ENCODE measurements at regions not wholly inside any gene's neighbourhood (a gene's known extent, or its start where the extent isn't known, plus 50 kb on each side); places are given as distances from the start of the nearest gene placed in this dataset.
"Not testable (repeated sequence)": the region's sequence is repeated elsewhere in the genome, so short reads cannot be mapped to it uniquely, and the experiment has no call there.

GRCh38 chr3:23710555-23710954 is 95.2 kb upstream of the UBE2E1 start:
- DNase-seq: no peak

DNA sequence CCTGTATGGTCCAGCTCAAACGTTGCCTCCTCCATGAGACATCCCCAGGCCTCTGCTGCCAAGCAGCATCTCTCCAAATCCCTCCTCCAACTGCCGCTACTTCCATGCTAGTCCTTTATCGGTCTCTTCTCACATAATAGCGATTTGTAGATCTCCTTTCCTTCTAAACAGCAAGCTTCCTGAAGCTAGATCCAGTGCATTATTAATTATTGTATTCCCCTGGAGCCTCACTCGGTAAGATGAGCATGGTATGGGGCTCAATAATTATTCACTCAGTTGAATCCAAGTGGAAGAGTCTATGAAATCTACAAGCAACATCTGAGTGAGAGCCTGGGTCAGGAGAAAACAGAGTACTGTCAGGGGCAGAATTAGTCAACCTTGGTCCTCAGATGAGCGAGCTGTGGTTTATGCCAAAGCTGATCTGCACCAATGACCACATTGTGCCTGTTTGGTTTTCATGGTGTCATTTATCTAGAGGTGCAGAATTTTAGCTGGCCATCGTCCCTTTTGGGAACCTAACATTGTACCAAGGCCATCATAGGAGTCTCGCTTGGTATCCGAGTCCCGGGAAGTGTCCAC is 93.8 kb upstream of the UBE2E1 start:
- no peak for DNase-seq

DNA sequence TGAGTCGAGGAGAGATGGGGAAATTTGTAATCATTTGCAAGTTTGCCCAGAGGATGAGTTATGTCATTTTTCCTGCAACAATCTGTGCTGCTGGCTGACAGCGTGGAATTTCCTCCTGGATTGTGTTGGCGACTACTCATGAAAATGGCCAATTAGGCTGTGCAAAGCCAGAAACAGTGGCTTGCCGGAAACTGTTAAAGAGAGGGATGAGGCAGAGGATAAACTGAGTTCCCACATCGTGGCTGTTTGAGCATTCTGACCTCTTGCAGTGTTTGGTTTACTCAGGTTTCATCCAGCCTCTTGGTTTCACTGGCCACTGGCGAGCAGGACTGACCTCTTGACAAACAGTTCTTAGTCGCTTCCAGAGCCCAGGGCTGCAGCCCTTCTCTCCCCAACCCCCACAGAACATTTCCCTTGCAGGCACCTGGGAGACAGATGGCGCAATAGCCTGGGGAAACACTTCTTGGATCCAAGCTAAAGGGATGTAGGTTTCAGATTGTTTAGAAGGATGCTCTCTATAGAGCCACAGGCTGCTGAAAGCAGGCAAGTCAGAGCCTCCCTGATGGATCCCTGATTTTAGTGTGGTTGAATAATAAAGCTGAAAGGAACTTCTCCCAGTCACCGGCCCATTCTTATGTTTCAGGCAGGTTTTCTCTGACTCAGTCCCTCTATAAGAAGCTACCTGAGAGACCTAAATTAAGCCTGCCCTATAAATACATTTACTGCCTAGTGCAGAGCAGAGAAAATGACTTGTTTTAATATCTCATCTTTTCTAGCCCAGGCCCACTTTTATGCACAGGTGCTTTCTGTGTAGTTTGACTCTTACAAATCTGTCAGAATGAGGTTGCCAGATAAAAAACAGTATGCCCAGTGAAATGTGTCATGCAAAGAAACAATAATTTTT is 92.8 kb upstream of the UBE2E1 start:
- no peak for DNase-seq

DNA sequence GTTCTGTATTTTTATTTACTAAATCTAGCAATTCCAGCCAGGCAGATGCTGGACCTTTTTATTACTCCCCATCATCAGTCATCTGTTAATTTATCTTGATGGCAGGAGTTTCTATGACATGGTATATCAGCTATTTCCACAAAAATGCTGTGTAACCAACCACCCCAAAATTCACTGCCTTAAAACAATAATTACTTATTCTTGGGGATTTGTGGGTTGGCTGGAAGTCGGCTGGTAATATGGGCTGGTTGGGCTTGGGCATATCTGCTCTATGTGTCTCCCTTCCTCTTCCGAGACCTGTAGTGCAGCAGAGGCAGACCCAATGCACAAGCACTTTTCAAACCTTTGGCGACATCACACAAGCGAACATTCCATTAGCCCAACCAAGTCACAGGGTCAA is 92.1 kb upstream of the UBE2E1 start:
- no peak for DNase-seq

GRCh38 chr3:23720059-23720458 is 85.7 kb upstream of the UBE2E1 start:
- no peak for DNase-seq

GRCh38 chr3:23720885-23721284 is 84.9 kb upstream of the UBE2E1 start:
- DNase-seq: no peak

DNA sequence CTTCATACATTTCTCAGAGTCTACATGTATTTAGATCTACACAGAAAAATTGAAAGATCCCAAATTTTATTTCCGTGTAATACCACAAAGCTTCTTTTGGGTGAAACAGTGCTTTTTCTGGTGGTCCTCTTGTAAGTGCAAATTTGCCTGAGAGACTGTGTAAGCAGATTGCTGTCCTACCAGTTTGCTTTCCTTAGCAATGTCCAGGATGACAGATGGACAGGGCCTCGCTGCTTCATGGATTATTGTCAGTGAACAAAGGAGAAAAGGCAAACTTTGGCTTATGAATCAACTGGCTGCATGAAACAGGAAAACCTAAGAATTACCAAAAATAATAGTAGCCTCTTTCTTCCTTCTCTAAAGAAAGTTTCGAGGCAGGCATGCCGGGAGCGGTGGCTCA is 82.6 kb upstream of the UBE2E1 start:
- no peak for DNase-seq

- no peak for DNase-seq
These were observed 81.8 kb upstream of the UBE2E1 start for GRCh38 chr3:23723930-23724329.

GRCh38 chr3:23726811-23727548 is 78.8 kb upstream of the UBE2E1 start:
- DNase-seq: no peak

DNA sequence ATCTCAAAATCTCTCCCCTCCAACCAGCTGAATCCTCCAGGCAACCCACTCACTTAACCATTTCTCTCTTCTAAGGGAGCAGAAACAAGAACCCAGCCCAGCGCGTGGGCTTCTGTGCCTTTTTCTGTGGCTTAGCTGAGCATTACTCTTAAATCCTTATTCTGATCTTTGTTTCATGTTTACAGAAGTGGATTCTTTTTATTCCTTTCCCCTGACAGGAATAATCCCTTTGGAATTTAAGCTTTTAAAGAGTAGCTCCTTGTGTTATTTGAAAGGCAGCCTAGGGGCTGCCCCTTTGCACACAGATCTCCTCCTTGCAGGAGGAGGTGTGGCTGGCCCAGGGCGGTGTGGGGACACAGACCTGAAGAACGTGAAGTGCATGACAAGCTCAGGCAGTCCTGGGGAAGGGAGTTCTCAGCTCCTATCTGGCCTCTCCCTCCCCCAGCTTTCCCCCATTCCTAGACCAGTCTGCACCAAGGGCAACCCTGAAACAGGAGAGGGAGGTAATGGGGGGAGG is 77.1 kb upstream of the UBE2E1 start:
- DNase-seq: no peak

DNA sequence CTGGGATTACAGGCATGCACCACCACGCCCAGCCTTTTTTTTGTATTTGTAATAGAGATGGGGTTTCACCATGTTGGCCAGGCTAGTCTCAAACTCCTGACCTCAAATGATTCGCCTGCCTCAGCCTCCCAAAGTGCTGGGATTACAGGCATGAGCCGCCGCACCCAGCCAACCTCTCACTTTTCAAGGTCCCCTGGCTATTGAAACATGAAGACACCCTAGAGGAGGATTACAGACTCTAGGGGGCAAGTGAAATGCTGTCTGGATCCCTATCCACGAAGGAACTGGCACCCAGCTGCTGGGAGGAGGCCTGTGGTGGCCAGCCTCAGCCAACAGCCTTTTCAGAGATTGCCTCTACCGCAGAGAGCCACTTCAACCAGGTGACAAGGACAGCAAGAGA is 76.4 kb upstream of the UBE2E1 start:
- not testable (repeated sequence) for DNase-seq

- DNase-seq: no peak
These were observed 71.3 kb upstream of the UBE2E1 start for GRCh38 chr3:23734481-23734880.

DNA sequence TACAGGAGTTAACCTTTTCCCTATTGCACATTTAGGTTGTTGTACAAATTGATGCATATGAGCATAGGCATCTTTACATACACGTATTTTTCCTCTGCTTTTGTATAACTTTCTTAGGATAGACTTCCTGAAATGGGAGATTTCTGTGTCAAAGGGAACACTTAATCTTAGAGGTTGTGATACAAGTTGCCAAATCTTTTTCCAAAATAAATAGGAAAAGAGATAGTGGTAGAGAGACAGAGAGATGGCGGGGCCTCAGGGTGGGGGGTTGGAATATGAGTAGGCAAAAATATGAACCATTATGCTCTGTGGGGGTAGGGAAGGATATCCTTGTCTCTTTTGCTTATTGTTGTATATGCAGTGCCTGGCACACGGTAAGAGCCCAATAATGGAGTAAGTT is 70.7 kb upstream of the UBE2E1 start:
- DNase-seq: no peak

DNA sequence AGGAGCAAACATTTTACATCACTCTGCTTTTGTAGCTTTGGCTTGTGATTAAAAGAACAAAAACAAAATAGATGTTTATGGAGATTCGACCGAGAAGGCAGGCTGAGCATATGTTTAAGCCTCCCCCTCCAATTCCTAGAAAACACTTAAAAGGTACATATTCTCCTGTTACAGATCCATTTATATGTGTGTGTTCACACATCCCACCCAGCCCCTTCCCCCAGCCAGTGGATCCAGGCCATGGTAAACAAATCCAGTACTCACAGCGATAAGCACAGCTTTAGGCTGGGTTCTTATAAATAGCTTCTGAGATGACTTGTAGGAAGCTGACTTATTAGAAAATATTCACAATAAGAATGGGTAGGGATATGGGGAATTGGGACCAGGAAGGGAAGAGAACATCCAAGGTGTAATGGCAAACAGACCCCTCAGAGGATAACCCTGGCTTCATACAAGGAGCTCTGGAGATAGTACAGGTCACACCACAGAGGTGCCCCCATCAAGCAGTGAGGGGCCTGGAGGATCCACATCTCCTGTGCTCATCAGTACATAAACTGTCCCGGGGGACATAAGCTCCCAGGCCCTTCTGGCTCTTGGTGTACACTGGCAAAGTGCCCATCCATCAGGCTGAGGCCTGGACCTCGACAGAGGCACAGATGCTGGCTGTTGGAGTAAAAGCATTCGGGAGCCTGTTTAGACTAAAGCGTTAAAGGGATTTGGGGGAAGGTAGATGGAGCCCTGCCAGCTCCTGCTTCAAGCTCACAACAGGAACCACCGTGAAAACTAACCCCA is 70.0 kb upstream of the UBE2E1 start:
- no peak for DNase-seq

DNA sequence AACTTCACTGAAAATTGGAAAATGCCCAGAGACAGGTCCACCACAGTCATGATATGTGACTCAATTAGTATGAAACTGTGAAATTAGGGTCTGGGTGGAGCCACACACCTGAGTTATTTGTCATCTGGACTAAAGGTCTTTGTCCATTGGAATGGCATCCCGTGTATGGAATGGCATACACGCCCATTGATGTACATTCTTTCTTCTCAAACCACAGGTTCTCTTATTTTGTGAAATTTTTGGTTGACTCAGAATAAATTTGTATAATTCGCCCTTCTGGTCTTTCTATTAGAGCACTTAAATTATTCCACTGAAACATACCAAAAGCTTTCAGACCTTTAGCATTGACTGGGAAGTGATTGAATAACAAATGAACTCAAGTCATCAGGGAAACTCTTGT is 66.8 kb upstream of the UBE2E1 start:
- DNase-seq: no peak

- DNase-seq: no peak
These were observed 66.2 kb upstream of the UBE2E1 start for GRCh38 chr3:23739536-23739935.

DNA sequence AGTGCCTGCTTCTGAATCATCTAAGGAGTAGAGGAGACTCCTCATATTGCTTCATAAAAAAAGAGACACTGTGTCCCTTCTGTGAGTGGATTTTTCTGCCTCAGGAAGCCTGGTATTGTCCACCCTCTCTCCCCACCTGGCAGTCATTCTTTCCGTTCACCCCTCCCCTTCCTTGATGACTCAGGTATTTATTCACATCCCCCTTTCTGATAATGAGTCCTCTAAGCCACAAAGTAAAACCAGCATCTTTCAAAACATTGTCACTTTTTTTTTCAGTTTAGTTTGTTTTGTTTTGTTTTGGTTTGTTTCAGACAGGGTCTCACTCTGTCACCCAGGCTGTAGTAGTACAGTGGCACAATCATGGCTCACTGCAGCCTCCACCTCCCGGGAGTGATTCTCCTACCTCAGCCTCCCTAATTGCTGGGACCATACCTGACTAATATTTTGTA is 65.2 kb upstream of the UBE2E1 start:
- DNase-seq: no peak

DNA sequence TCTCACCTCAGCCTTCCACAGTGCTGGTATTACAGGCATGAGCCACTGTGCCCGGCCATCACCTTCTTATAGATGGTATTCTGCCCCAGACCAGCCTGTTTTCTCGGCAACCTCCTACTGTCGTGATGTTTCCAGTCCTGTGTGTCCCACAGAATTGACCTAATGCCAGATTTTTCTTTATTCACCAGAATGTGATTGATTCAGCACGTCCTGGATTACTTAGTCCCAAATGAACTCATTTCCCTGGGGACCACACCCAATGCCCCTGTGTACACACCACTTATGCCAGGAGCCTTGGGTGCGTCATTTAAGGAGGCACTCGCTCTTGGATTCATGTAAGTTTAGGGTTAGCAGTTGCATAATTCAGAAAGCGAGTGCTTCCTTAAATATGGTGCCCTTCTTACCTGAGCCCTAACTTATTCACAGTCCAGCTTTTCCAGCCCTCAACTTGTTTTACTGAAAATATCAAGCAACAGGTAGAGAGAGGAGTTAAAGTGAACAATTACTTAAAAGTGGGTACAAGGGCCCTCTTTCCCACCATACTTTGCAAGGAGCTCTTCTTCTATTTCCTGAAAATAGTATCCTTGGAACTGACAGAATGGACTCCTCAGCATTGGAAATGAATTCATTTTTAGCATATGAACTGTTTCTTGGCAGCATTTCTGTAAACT is 64.6 kb upstream of the UBE2E1 start:
- no peak for DNase-seq

DNA sequence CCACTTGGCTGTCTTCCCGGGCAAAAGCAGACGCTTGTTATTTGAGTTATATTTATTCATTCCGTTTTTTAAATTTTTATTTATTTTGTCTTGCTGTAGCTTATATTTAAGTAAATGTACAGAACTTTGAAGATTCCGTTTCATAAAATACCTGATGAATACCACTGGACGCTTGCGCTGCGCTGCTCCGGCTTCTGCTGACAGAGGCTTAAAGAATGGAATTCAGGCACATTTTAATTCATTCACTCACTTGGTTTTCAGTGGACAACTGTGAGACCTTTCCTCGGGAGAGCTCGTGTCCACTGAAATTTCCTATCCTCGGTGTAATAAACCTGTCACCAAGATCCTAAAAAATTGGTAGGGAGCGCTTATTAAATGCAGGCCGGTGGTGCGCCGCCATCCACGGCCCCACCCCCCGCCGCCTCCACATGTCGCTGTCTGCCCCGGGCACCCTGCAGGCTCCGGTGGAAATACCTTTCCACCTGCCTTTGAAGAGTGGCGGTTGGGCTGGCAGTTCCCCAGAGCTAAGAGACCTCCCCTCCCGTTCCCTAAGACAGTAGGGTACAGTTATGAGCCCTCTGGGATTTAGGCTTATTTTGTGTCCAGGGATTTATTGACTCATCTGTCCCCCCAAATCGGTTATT is 62.5 kb upstream of the UBE2E1 start:
- no peak for DNase-seq

GRCh38 chr3:23746441-23746840 is 59.3 kb upstream of the UBE2E1 start:
- DNase-seq: no peak

DNA sequence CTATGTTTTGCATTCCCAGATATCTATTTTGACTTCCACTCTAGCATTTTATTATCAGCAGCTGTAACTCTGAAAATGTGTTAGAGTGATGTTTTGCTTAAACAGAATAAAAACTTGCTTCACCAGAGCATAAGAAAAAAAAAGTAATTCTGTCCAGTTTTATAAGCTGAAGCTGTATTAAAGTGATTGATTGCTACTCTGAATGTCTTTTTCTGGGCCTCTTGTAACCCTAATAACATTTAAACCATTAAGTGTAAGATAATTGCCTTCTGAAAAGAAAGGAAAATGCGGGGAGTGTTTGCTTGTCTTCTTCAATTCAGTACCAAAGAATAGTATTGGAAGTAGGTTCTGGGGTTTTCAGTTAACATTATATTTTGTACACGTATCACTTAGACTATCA is 57.9 kb upstream of the UBE2E1 start:
- no peak for DNase-seq
